SK-N-SH (cell line): ENCODE measurements at regions not wholly inside any gene's neighbourhood (a gene's known extent, or its start where the extent isn't known, plus 50 kb on each side); places are given as distances from the start of the nearest gene placed in this dataset.

ENCODE experiments used
- CTCF ChIA-PET: fragments of 300-600, 350-600 bp; formaldehyde crosslinking; extraction: SDS; loops from one replicate; lab custom pipeline; 2021; lab: Yijun Ruan, JAX
- POLR2A ChIA-PET: fragments of 350-600 bp; sonication (Branson Sonifier 250); formaldehyde crosslinking; extraction: SDS; loops from one replicate; lab custom pipeline; 2020; ENCODE audit warnings: antibody characterized with exemption, inconsistent platforms; lab: Yijun Ruan, JAX
- DNase-seq: peaks from one replicate; pipeline ENCODE4 v3.0.0; 2012
- H2AFZ ChIP-seq: fragments of 200-600 bp; sonication (generic); 2 replicates; pipeline ENCODE4 v1.8.1; 2016; ENCODE audit warnings: antibody characterized with exemption, mild to moderate bottlenecking, low read depth
- H3F3A ChIP-seq: fragments of 200-600 bp; sonication (generic); replicated peaks from 2 replicates; pipeline ENCODE3; 2016; ENCODE audit warnings: antibody characterized with exemption, mild to moderate bottlenecking; ENCODE audit not compliant: insufficient read depth
- H3K27ac ChIP-seq, 2 experiments: fragments of 200-500 bp in 1 of 2; fragments of 200-600 bp in 1 of 2; sonication (Bioruptor generic) in 1 of 2; sonication (generic), shearing (Covaris generic) in 1 of 2; 2 replicates each; pipeline versions ENCODE4 v1.5.1 to v1.6.1; 2014 to 2016; ENCODE audit warnings: low read depth in 2 of 2, inconsistent platforms in 1 of 2, low read length in 1 of 2, mild to moderate bottlenecking in 1 of 2, mixed read lengths in 1 of 2
- H3K27me3 ChIP-seq: fragments of 200-600 bp; sonication (generic), shearing (Covaris generic); 2 replicates; pipeline ENCODE4 v1.6.1; 2016; ENCODE audit warnings: mixed run types; ENCODE audit not compliant: insufficient read depth
- H3K36me3 ChIP-seq, 2 experiments: fragments of 200-500 bp in 1 of 2; fragments of 200-600 bp in 1 of 2; sonication (Bioruptor generic) in 1 of 2; sonication (generic) in 1 of 2; replicated peaks in 1 of 2; 2 replicates each; pipeline versions ENCODE3 to v1.5.1; 2014 to 2016; ENCODE audit warnings: low read length in 1 of 2, mild to moderate bottlenecking in 1 of 2; ENCODE audit not compliant: insufficient read depth in 2 of 2, control insufficient read depth in 1 of 2
- H3K4me1 ChIP-seq, 2 experiments: fragments of 200-500 bp in 1 of 2; fragments of 200-600 bp in 1 of 2; sonication (Bioruptor generic) in 1 of 2; sonication (generic), shearing (Covaris generic) in 1 of 2; 2 replicates each; pipeline versions ENCODE4 v1.5.1 to v1.6.1; 2014 to 2016; ENCODE audit warnings: low read depth in 1 of 2, low read length in 1 of 2, mixed run types in 1 of 2; ENCODE audit not compliant: insufficient read depth in 2 of 2, control insufficient read depth in 1 of 2
- H3K4me2 ChIP-seq: fragments of 200-600 bp; sonication (generic), shearing (Covaris generic); 2 replicates; pipeline ENCODE4 v1.6.1; 2017; ENCODE audit warnings: mixed run types
- H3K4me3 ChIP-seq, 2 experiments: fragments of 200-500 bp in 1 of 2; fragments of 200-600 bp in 1 of 2; sonication (Bioruptor generic) in 1 of 2; sonication (generic), shearing (Covaris generic) in 1 of 2; 2 replicates each; pipeline versions ENCODE4 v1.5.1 to v1.8.1; 2014 to 2016; ENCODE audit warnings: low read depth in 2 of 2, inconsistent platforms in 1 of 2, low read length in 1 of 2, mild to moderate bottlenecking in 1 of 2, mixed read lengths in 1 of 2, moderate library complexity in 1 of 2
- H3K79me2 ChIP-seq: fragments of 200-600 bp; sonication (generic); 2 replicates; pipeline ENCODE4 v1.8.1; 2017; ENCODE audit warnings: mild to moderate bottlenecking; ENCODE audit not compliant: insufficient read depth
- H3K9ac ChIP-seq: fragments of 200-600 bp; sonication (generic); 2 replicates; pipeline ENCODE4 v1.6.1; 2017; ENCODE audit warnings: mixed run types
- H3K9me2 ChIP-seq: fragments of 200-600 bp; sonication (generic); 2 replicates; pipeline ENCODE4 v1.6.1; 2017; ENCODE audit warnings: mixed run types
- H3K9me3 ChIP-seq: fragments of 200-600 bp; sonication (generic); 2 replicates; pipeline ENCODE4 v1.6.1; 2017; ENCODE audit warnings: mixed run types, mild to moderate bottlenecking, moderate library complexity
- H4K20me1 ChIP-seq: fragments of 200-600 bp; sonication (generic); 2 replicates; pipeline ENCODE4 v1.6.1; 2017; ENCODE audit warnings: mild to moderate bottlenecking, mixed run types; ENCODE audit not compliant: insufficient read depth
- CHD2 ChIP-seq: fragments of 150-350 bp; IDR thresholded peaks from 2 replicates; pipeline ENCODE4 v1.6.1; 2018; ENCODE audit warnings: low read length; ENCODE audit not compliant: partially characterized antibody
- ELF1 ChIP-seq: IDR thresholded peaks from 2 replicates; pipeline ENCODE4 v1.4.0; 2012
- EP300 ChIP-seq, 2 experiments: IDR thresholded peaks; 2 replicates each; pipeline versions ENCODE4 v1.4.0 to v1.6.1; 2012; ENCODE audit warnings: borderline replicate concordance in 1 of 2, low read depth in 1 of 2, low read length in 1 of 2
- FOSL2 ChIP-seq: IDR thresholded peaks from 2 replicates; pipeline ENCODE4 v1.4.0; 2012; ENCODE audit warnings: low read depth, mild to moderate bottlenecking, moderate library complexity, borderline replicate concordance
- FOXJ3 ChIP-seq: sonication (generic); formaldehyde crosslinking; IDR thresholded peaks from 2 replicates; pipeline ENCODE4 v1.5.1; 2020; ENCODE audit warnings: mild to moderate bottlenecking, missing genetic modification reagents
- FOXM1 ChIP-seq: IDR thresholded peaks from 2 replicates; pipeline ENCODE4 v1.4.0; 2012; ENCODE audit warnings: low read depth, mild to moderate bottlenecking
- GATA2 ChIP-seq: sonication (generic); formaldehyde crosslinking; IDR thresholded peaks from 2 replicates; pipeline ENCODE4 v1.5.0; 2020; ENCODE audit warnings: mild to moderate bottlenecking, missing genetic modification reagents
- JUND ChIP-seq: IDR thresholded peaks from 2 replicates; pipeline ENCODE4 v1.4.0; 2012
- NRF1 ChIP-seq: IDR thresholded peaks from 2 replicates; pipeline ENCODE4 v1.6.1; 2012; ENCODE audit warnings: low read depth, mild to moderate bottlenecking, low read length
- POLR2AphosphoS5 ChIP-seq: IDR thresholded peaks from 2 replicates; pipeline ENCODE4 v1.6.1; 2012; ENCODE audit warnings: low read depth, low read length
- RCOR1 ChIP-seq: fragments of 150-350 bp; IDR thresholded peaks from 2 replicates; pipeline ENCODE4 v1.6.1; 2017; ENCODE audit warnings: antibody characterized with exemption, low read length
- RFX5 ChIP-seq: IDR thresholded peaks from 2 replicates; pipeline ENCODE4 v1.6.1; 2012; ENCODE audit warnings: mild to moderate bottlenecking, improper control_type of control experiment, low read length
- RXRA ChIP-seq: IDR thresholded peaks from 2 replicates; pipeline ENCODE4 v1.4.0; 2012; ENCODE audit warnings: low read depth, mild to moderate bottlenecking, borderline replicate concordance
- TAF1 ChIP-seq: IDR thresholded peaks from 2 replicates; pipeline ENCODE4 v1.6.1; 2012; ENCODE audit warnings: low read depth, mild to moderate bottlenecking, low read length, moderate library complexity, borderline replicate concordance
- YY1 ChIP-seq: IDR thresholded peaks from 2 replicates; pipeline ENCODE4 v1.4.0; 2012; ENCODE audit warnings: low read depth, mild to moderate bottlenecking
- WGBS: methylation state at CpG from one replicate; pipeline ENCODE4 v1.1.6; 2017; ENCODE audit warnings: low lambda C conversion rate; 5-methylcytosine and 5-hydroxymethylcytosine counted together
- TF ChIP-seq, protein P1 (sequence below): fragments of 150-350 bp; IDR thresholded peaks from 2 replicates; pipeline ENCODE4 v1.6.1; 2017; ENCODE audit warnings: antibody characterized with exemption, low read length, low read depth, borderline replicate concordance
- TF ChIP-seq, protein P2 (sequence below): IDR thresholded peaks from 2 replicates; pipeline ENCODE4 v1.4.0; 2012; ENCODE audit warnings: low read depth, borderline replicate concordance
- TF ChIP-seq, protein P3 (sequence below): IDR thresholded peaks from 2 replicates; pipeline ENCODE4; 2012
- TF ChIP-seq, protein P4 (sequence below): IDR thresholded peaks from 2 replicates; pipeline ENCODE4 v1.4.0; 2012; ENCODE audit warnings: low read depth

DNA sequence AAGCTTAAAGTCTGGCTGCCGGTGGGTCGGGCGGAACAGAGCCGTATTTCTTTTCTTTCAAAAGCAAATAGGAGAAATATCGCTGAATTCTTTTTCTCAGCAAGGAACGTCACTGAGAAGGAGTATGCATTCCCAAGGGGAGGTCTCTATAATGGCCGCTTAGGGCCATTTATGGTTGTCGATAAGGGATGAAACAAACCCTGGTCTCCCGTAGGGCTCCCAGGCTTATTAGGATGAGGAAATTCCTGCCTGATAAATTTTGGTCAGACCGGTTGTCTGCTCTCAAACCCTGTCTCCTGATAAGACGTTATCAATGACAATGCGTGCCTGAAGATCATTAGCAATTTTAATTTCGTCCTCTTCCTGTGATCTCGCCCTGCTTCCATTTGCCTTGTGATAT, 227.7 kb upstream of the ZEB2 start:
- H3K4me2 ChIP-seq: no peak overlapping the region
- H3K4me1 ChIP-seq: no peaks in the 10 kb centered on the region
- H3K79me2 ChIP-seq: no peaks in the 10 kb centered on the region
- H4K20me1 ChIP-seq: no peaks in the 10 kb centered on the region
- H3K9me2 ChIP-seq: no peaks in the 10 kb centered on the region
- no peaks in the 10 kb centered on the region for H3F3A ChIP-seq
- H3K9ac ChIP-seq: no peak overlapping the region
- H2AFZ ChIP-seq: no peak overlapping the region
- TF ChIP-seq TAF1 (no peak), YY1 (no peak), FOXM1 (no peak), EP300 (IDR thresholded peaks at IDR 0.05; ENCODE audit: borderline replicate concordance in 1 of 2, low read depth in 1 of 2, low read length in 1 of 2) (no peak), ELF1 (no peak), RXRA (no peak), GATA2 (CRISPR knock-in tag) (no peak), FOSL2 (no peak), JUND (no peak), POLR2AphosphoS5 (no peak), CHD2 (no peak), FOXJ3 (no peak), NRF1 (no peak), RCOR1 (no peak), RFX5 (no peak)
- TF ChIP-seq, protein P1, sequence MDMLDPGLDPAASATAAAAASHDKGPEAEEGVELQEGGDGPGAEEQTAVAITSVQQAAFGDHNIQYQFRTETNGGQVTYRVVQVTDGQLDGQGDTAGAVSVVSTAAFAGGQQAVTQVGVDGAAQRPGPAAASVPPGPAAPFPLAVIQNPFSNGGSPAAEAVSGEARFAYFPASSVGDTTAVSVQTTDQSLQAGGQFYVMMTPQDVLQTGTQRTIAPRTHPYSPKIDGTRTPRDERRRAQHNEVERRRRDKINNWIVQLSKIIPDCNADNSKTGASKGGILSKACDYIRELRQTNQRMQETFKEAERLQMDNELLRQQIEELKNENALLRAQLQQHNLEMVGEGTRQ: no peak
- TF ChIP-seq, protein P2, sequence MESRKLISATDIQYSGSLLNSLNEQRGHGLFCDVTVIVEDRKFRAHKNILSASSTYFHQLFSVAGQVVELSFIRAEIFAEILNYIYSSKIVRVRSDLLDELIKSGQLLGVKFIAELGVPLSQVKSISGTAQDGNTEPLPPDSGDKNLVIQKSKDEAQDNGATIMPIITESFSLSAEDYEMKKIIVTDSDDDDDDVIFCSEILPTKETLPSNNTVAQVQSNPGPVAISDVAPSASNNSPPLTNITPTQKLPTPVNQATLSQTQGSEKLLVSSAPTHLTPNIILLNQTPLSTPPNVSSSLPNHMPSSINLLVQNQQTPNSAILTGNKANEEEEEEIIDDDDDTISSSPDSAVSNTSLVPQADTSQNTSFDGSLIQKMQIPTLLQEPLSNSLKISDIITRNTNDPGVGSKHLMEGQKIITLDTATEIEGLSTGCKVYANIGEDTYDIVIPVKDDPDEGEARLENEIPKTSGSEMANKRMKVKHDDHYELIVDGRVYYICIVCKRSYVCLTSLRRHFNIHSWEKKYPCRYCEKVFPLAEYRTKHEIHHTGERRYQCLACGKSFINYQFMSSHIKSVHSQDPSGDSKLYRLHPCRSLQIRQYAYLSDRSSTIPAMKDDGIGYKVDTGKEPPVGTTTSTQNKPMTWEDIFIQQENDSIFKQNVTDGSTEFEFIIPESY: no peak
- TF ChIP-seq, protein P3, sequence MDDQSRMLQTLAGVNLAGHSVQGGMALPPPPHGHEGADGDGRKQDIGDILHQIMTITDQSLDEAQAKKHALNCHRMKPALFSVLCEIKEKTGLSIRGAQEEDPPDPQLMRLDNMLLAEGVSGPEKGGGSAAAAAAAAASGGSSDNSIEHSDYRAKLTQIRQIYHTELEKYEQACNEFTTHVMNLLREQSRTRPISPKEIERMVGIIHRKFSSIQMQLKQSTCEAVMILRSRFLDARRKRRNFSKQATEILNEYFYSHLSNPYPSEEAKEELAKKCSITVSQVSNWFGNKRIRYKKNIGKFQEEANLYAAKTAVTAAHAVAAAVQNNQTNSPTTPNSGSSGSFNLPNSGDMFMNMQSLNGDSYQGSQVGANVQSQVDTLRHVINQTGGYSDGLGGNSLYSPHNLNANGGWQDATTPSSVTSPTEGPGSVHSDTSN: no peak
- TF ChIP-seq, protein P4, sequence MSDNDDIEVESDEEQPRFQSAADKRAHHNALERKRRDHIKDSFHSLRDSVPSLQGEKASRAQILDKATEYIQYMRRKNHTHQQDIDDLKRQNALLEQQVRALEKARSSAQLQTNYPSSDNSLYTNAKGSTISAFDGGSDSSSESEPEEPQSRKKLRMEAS: no peak
- peaks cover 18% of the 10 kb centered on the region for H3K9me3 ChIP-seq
- peaks cover 0 to 14% of the 10 kb centered on the region in 2 experiments for H3K36me3 ChIP-seq
- 83% methylated on average over 14 of the region's 14 CpGs for WGBS
- H3K27me3 ChIP-seq: no peaks in the 10 kb centered on the region
- POLR2A ChIA-PET: interaction anchor here (0.6 kb wide), 1 partner anchor 692 kb away, joined by 3 read pairs; no protein-coding TSS in a partner anchor
- H3K27ac ChIP-seq: no peak overlapping the region
- no peak overlapping the region for H3K4me3 ChIP-seq
- CTCF ChIA-PET: no interaction called here
- DNase-seq: no peak
